ENCODE measurements at regions not wholly inside any gene's neighbourhood (a gene's known extent, or its start where the extent isn't known, plus 50 kb on each side); places are given as distances from the start of the nearest gene placed in this dataset.

DNA sequence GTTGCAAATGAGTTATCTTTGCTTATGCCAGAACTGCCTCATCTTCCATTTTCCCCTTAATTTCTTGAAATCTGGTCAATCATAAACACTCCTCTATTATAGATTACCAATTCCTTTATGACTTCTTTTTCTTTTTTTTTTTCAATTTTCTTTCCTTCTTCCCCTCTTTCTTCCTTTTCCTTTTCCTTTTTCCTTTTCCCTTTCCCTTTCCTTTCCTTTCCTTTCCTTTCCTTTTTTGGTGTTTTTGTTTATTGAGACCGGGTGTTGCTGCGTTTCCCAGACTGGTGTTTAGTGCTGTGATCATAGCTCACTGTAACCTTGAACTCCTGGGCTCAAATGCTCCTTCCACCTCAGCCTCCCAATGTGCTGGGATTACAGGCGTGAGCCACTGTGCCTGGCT is 151.4 kb upstream of the FOXP2 start:
- intact Hi-C loops (cut with micrococcal nuclease) = no loop called here
- Histone ChIP-seq H4K20me1 (ENCODE audit: insufficient read depth) (no peaks in the 10 kb centered on the region), H3K4me1 (ENCODE audit: control insufficient read depth in 1 of 2, insufficient read depth in 2 of 2, low read length in 2 of 2) (no peaks in the 10 kb centered on the region), H3K4me3 (replicated peaks in 1 of 2; ENCODE audit: low read depth in 1 of 2, low read length in 2 of 2) (no peak overlapping the region), H2AFZ (ENCODE audit: low read depth, low read length, poor library complexity, severe bottlenecking) (no peak overlapping the region), H3K9ac (ENCODE audit: low read length) (no peak overlapping the region), H3K9me2 (ENCODE audit: insufficient read depth) (0 out of 2 replicates have a peak, but pooled peaks cover 2% of the 10 kb centered on the region), H3K27ac (ENCODE audit: low read depth, low read length) (no peak overlapping the region), H3K9me3 (ENCODE audit: control insufficient read depth in 1 of 2, insufficient read depth in 1 of 2, low read depth in 1 of 2, low read length in 2 of 2) (no peaks in the 10 kb centered on the region), H3K79me2 (ENCODE audit: insufficient read depth, low read length) (no peaks in the 10 kb centered on the region), H3K36me3 (ENCODE audit: control insufficient read depth in 1 of 2, insufficient read depth in 2 of 2, low read length in 2 of 2) (no peaks in the 10 kb centered on the region), H3K4me2 (ENCODE audit: low read length) (no peak overlapping the region), H3K27me3 (ENCODE audit: insufficient read depth, low read length) (no peaks in the 10 kb centered on the region)
- TF ChIP-seq, protein P1, sequence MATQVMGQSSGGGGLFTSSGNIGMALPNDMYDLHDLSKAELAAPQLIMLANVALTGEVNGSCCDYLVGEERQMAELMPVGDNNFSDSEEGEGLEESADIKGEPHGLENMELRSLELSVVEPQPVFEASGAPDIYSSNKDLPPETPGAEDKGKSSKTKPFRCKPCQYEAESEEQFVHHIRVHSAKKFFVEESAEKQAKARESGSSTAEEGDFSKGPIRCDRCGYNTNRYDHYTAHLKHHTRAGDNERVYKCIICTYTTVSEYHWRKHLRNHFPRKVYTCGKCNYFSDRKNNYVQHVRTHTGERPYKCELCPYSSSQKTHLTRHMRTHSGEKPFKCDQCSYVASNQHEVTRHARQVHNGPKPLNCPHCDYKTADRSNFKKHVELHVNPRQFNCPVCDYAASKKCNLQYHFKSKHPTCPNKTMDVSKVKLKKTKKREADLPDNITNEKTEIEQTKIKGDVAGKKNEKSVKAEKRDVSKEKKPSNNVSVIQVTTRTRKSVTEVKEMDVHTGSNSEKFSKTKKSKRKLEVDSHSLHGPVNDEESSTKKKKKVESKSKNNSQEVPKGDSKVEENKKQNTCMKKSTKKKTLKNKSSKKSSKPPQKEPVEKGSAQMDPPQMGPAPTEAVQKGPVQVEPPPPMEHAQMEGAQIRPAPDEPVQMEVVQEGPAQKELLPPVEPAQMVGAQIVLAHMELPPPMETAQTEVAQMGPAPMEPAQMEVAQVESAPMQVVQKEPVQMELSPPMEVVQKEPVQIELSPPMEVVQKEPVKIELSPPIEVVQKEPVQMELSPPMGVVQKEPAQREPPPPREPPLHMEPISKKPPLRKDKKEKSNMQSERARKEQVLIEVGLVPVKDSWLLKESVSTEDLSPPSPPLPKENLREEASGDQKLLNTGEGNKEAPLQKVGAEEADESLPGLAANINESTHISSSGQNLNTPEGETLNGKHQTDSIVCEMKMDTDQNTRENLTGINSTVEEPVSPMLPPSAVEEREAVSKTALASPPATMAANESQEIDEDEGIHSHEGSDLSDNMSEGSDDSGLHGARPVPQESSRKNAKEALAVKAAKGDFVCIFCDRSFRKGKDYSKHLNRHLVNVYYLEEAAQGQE (IDR thresholded peaks at IDR 0.05; ENCODE audit: low read depth) = no peak
- TF ChIP-seq SIN3A (IDR thresholded peaks at IDR 0.05; ENCODE audit: low read depth) (no peak), POLR2AphosphoS5 (IDR thresholded peaks at IDR 0.05; ENCODE audit: low read depth, low read length) (no peak), POLR2A (IDR thresholded peaks at IDR 0.05; ENCODE audit: borderline replicate concordance, extremely low read depth, insufficient read depth, insufficient read length) (no peak), YY1 (IDR thresholded peaks at IDR 0.05; ENCODE audit: extremely low read depth, insufficient replicate concordance, low read depth, low read length) (no peak), ELF1 (IDR thresholded peaks at IDR 0.05; ENCODE audit: borderline replicate concordance, low read depth) (no peak), TCF7L2 (IDR thresholded peaks at IDR 0.05; ENCODE audit: borderline replicate concordance, extremely low read depth, insufficient read depth, insufficient read length) (no peak), ZNF274 (IDR thresholded peaks at IDR 0.05; ENCODE audit: low read depth, low read length) (no peak), EGR1 (IDR thresholded peaks at IDR 0.05; ENCODE audit: low read depth) (no peak), EZH2 (IDR thresholded peaks at IDR 0.05) (no peak), SRF (IDR thresholded peaks at IDR 0.05; ENCODE audit: low read depth) (no peak), CEBPB (IDR thresholded peaks at IDR 0.05; ENCODE audit: low read depth) (no peak), CBX3 (IDR thresholded peaks at IDR 0.05; ENCODE audit: low read depth) (no peak), FOSL1 (IDR thresholded peaks at IDR 0.05; ENCODE audit: low read depth) (no peak), EZH2phosphoT487 (IDR thresholded peaks at IDR 0.05; ENCODE audit: borderline replicate concordance) (no peak)
- TF ChIP-seq, protein P2, sequence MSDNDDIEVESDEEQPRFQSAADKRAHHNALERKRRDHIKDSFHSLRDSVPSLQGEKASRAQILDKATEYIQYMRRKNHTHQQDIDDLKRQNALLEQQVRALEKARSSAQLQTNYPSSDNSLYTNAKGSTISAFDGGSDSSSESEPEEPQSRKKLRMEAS (IDR thresholded peaks at IDR 0.05) = no peak
- TF ChIP-seq, protein P3, sequence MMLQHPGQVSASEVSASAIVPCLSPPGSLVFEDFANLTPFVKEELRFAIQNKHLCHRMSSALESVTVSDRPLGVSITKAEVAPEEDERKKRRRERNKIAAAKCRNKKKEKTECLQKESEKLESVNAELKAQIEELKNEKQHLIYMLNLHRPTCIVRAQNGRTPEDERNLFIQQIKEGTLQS (IDR thresholded peaks at IDR 0.05) = no peak
- TF ChIP-seq, protein P4, sequence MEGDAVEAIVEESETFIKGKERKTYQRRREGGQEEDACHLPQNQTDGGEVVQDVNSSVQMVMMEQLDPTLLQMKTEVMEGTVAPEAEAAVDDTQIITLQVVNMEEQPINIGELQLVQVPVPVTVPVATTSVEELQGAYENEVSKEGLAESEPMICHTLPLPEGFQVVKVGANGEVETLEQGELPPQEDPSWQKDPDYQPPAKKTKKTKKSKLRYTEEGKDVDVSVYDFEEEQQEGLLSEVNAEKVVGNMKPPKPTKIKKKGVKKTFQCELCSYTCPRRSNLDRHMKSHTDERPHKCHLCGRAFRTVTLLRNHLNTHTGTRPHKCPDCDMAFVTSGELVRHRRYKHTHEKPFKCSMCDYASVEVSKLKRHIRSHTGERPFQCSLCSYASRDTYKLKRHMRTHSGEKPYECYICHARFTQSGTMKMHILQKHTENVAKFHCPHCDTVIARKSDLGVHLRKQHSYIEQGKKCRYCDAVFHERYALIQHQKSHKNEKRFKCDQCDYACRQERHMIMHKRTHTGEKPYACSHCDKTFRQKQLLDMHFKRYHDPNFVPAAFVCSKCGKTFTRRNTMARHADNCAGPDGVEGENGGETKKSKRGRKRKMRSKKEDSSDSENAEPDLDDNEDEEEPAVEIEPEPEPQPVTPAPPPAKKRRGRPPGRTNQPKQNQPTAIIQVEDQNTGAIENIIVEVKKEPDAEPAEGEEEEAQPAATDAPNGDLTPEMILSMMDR (IDR thresholded peaks at IDR 0.05 in 2 of 3, conservative IDR thresholded peaks at IDR 0.05 in 1 of 3; ENCODE audit: borderline replicate concordance in 1 of 3, insufficient read depth in 1 of 3, low read depth in 2 of 3, low read length in 2 of 3) = no peak
- TF ChIP-seq, protein P5, sequence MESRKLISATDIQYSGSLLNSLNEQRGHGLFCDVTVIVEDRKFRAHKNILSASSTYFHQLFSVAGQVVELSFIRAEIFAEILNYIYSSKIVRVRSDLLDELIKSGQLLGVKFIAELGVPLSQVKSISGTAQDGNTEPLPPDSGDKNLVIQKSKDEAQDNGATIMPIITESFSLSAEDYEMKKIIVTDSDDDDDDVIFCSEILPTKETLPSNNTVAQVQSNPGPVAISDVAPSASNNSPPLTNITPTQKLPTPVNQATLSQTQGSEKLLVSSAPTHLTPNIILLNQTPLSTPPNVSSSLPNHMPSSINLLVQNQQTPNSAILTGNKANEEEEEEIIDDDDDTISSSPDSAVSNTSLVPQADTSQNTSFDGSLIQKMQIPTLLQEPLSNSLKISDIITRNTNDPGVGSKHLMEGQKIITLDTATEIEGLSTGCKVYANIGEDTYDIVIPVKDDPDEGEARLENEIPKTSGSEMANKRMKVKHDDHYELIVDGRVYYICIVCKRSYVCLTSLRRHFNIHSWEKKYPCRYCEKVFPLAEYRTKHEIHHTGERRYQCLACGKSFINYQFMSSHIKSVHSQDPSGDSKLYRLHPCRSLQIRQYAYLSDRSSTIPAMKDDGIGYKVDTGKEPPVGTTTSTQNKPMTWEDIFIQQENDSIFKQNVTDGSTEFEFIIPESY (IDR thresholded peaks at IDR 0.05; ENCODE audit: extremely low read depth, insufficient replicate concordance, low read length) = no peak
- CTCF ChIA-PET = no interaction called here
- no TSS peak for BruUV-seq (replicated peaks)
- POLR2A ChIA-PET = interaction anchor here (0.6 kb wide), 1 partner anchor 19 kb away, joined by 3 read pairs; no protein-coding TSS in a partner anchor
- no peak for DNase-seq (ENCODE audit: low read depth, low spot score)
- ATAC-seq = no peak
- RAD21 ChIA-PET (ENCODE audit: low non-redundant PET in 1 of 2, low total read pairs in 2 of 2, uncharacterized antibody in 2 of 2, unreplicated experiment in 2 of 2) = no interaction called here

Data from HCT116 (cell line).